CD4-positive, CD25-positive, alpha-beta regulatory T cell (primary cell): ENCODE measurements at regions not wholly inside any gene's neighbourhood (a gene's known extent, or its start where the extent isn't known, plus 50 kb on each side); places are given as distances from the start of the nearest gene placed in this dataset.

Experiments used
- ATAC-seq, 2 donors: fragments of 150-1000 bp; cut with Tn5 transposase; one replicate each; pipeline ENCODE4 v1.10.0; 2021; ENCODE audit warnings: low read depth in 2 of 2, moderate number of reproducible peaks in 2 of 2, moderate library complexity in 1 of 2
- DNase-seq, 3 donors: peaks; one replicate each; pipeline versions ENCODE4 v3.0.0 to v3.0.0-alpha.2; 2012 to 2022; ENCODE audit warnings: mixed read lengths in 1 of 3
- H3K27ac ChIP-seq: one replicate; pipeline ENCODE4 v1.7.0; 2013; ENCODE audit warnings: mild to moderate bottlenecking, low read length; ENCODE audit not compliant: insufficient read depth, poor library complexity, severe bottlenecking
- H3K27me3 ChIP-seq: one replicate; pipeline ENCODE4 v1.7.0; 2013; ENCODE audit warnings: low read length; ENCODE audit not compliant: control insufficient read depth, insufficient read depth
- H3K36me3 ChIP-seq: one replicate; pipeline ENCODE4 v1.7.0; 2013; ENCODE audit warnings: mild to moderate bottlenecking, low read length, moderate library complexity; ENCODE audit not compliant: control insufficient read depth, insufficient read depth
- H3K4me1 ChIP-seq: 2 replicates; pipeline ENCODE4 v1.7.0; 2013; ENCODE audit warnings: mild to moderate bottlenecking, low read length; ENCODE audit not compliant: insufficient read depth, control insufficient read depth, poor library complexity, severe bottlenecking
- H3K4me3 ChIP-seq: one replicate; pipeline ENCODE4 v1.7.0; 2013; ENCODE audit warnings: low read depth, mild to moderate bottlenecking, low read length, moderate library complexity
- H3K9me3 ChIP-seq, 2 experiments: 1 replicate in 1 of 2; 2 replicates in 1 of 2; pipeline ENCODE4 v1.7.0; 2013; ENCODE audit warnings: low read length in 2 of 2, mild to moderate bottlenecking in 1 of 2, moderate library complexity in 1 of 2; ENCODE audit not compliant: control insufficient read depth in 2 of 2
- H3K27ac Mint-ChIP-seq, 3 donors: one replicate each; pipeline ENCODE4 v1.8.0; 2020 to 2022; ENCODE audit warnings: mild to moderate bottlenecking in 3 of 3, mixed read lengths in 3 of 3, moderate library complexity in 2 of 3
- H3K27me3 Mint-ChIP-seq: one replicate; pipeline ENCODE4 v1.8.0; 2022; ENCODE audit warnings: mild to moderate bottlenecking, mixed read lengths
- H3K36me3 Mint-ChIP-seq: one replicate; pipeline ENCODE4 v1.8.0; 2020; ENCODE audit warnings: mixed read lengths
- H3K4me1 Mint-ChIP-seq, 4 donors: one replicate each; pipeline ENCODE4 v1.8.0; 2020 to 2022; ENCODE audit warnings: mixed read lengths in 4 of 4, mild to moderate bottlenecking in 1 of 4
- H3K4me3 Mint-ChIP-seq, 4 donors: one replicate each; pipeline ENCODE4 v1.8.0; 2020 to 2022; ENCODE audit warnings: mild to moderate bottlenecking in 4 of 4, mixed read lengths in 4 of 4, moderate library complexity in 3 of 4
- H3K9me3 Mint-ChIP-seq, 7 donors: one replicate each; pipeline ENCODE4 v1.8.0; 2020 to 2022; ENCODE audit warnings: mixed read lengths in 7 of 7, mild to moderate bottlenecking in 3 of 7, moderate library complexity in 2 of 7

GRCh38 chr5:107023732-107024131 lies 647.0 kb downstream of the EFNA5 start:
- H3K9me3 ChIP-seq = no peaks in the 10 kb centered on the region
- Mint-ChIP-seq H3K4me3 (no peak overlapping the region), H3K4me1 (no peaks in the 10 kb centered on the region), H3K27me3 (no peaks in the 10 kb centered on the region), H3K36me3 (no peaks in the 10 kb centered on the region), H3K9me3 (peaks cover 0 to 3% (median 0%) of the 10 kb centered on the region in 7 donors), H3K27ac (no peak overlapping the region)
- H3K4me3 ChIP-seq = no peak overlapping the region
- H3K4me1 ChIP-seq = no peaks in the 10 kb centered on the region
- H3K27ac ChIP-seq = no peak overlapping the region
- H3K27me3 ChIP-seq = no peaks in the 10 kb centered on the region
- DNase-seq (no peak), ATAC-seq (no peak)
- H3K36me3 ChIP-seq = no peaks in the 10 kb centered on the region

- DNase-seq = no peak
- H3K27me3 Mint-ChIP-seq = no peaks in the 10 kb centered on the region
Observed at GRCh38 chr5:107021575-107021974, 649.2 kb downstream of the EFNA5 start.

GRCh38 chr5:107020626-107021025 lies 650.1 kb downstream of the EFNA5 start:
- no peaks in the 10 kb centered on the region for H3K4me1 Mint-ChIP-seq
- H3K4me3 Mint-ChIP-seq = no peak overlapping the region
- Histone ChIP-seq H3K4me1 (no peaks in the 10 kb centered on the region), H3K4me3 (no peak overlapping the region), H3K36me3 (no peaks in the 10 kb centered on the region), H3K27me3 (no peaks in the 10 kb centered on the region), H3K27ac (no peak overlapping the region), H3K9me3 (no peaks in the 10 kb centered on the region)
- no peak overlapping the region for H3K27ac Mint-ChIP-seq
- H3K27me3 Mint-ChIP-seq = no peaks in the 10 kb centered on the region
- peaks cover 0 to 7% (median 5%) of the 10 kb centered on the region in 7 donors for H3K9me3 Mint-ChIP-seq
- DNase-seq = no peak
- no peak for ATAC-seq
- no peaks in the 10 kb centered on the region for H3K36me3 Mint-ChIP-seq

More at GRCh38 chr5:107021575-107021974, 649.2 kb downstream of the EFNA5 start:
- no peak for ATAC-seq
- Histone ChIP-seq H3K27me3 (no peaks in the 10 kb centered on the region), H3K27ac (no peak overlapping the region), H3K9me3 (no peaks in the 10 kb centered on the region), H3K4me3 (no peak overlapping the region), H3K4me1 (no peaks in the 10 kb centered on the region), H3K36me3 (no peaks in the 10 kb centered on the region)
- H3K4me3 Mint-ChIP-seq = no peak overlapping the region
- peaks cover 0 to 7% (median 5%) of the 10 kb centered on the region in 7 donors for H3K9me3 Mint-ChIP-seq
- no peak overlapping the region for H3K27ac Mint-ChIP-seq
- no peaks in the 10 kb centered on the region for H3K36me3 Mint-ChIP-seq
- H3K4me1 Mint-ChIP-seq = no peaks in the 10 kb centered on the region

GRCh38 chr5:107017616-107018015 lies 653.1 kb downstream of the EFNA5 start:
- Mint-ChIP-seq H3K36me3 (no peaks in the 10 kb centered on the region), H3K27me3 (no peaks in the 10 kb centered on the region), H3K27ac (no peak overlapping the region), H3K4me3 (no peak overlapping the region), H3K4me1 (no peaks in the 10 kb centered on the region), H3K9me3 (peaks cover 0 to 8% (median 4%) of the 10 kb centered on the region in 7 donors)
- Histone ChIP-seq H3K4me3 (no peak overlapping the region), H3K4me1 (no peaks in the 10 kb centered on the region), H3K9me3 (no peaks in the 10 kb centered on the region), H3K27me3 (no peaks in the 10 kb centered on the region), H3K36me3 (no peaks in the 10 kb centered on the region), H3K27ac (no peak overlapping the region)
- ATAC-seq (no peak), DNase-seq (no peak)

- no peaks in the 10 kb centered on the region for H3K36me3 ChIP-seq
- no peak overlapping the region for H3K27ac Mint-ChIP-seq
- no peak overlapping the region for H3K4me3 Mint-ChIP-seq
- peaks cover 0 to 10% (median 4%) of the 10 kb centered on the region in 7 donors for H3K9me3 Mint-ChIP-seq
- H3K27ac ChIP-seq = no peak overlapping the region
- DNase-seq (no peak), ATAC-seq (no peak)
- no peak overlapping the region for H3K4me3 ChIP-seq
- no peaks in the 10 kb centered on the region for H3K27me3 Mint-ChIP-seq
- H3K36me3 Mint-ChIP-seq = no peaks in the 10 kb centered on the region
- no peaks in the 10 kb centered on the region for H3K9me3 ChIP-seq
- H3K27me3 ChIP-seq = no peaks in the 10 kb centered on the region
- H3K4me1 ChIP-seq = no peaks in the 10 kb centered on the region
- no peaks in the 10 kb centered on the region for H3K4me1 Mint-ChIP-seq
Observed at GRCh38 chr5:107012371-107012770, 658.4 kb downstream of the EFNA5 start.

- Mint-ChIP-seq H3K36me3 (no peaks in the 10 kb centered on the region), H3K27me3 (no peaks in the 10 kb centered on the region), H3K4me1 (no peaks in the 10 kb centered on the region), H3K9me3 (peaks cover 0 to 10% (median 4%) of the 10 kb centered on the region in 7 donors), H3K27ac (no peak overlapping the region), H3K4me3 (no peak overlapping the region)
- no peaks in the 10 kb centered on the region for H3K4me1 ChIP-seq
- H3K27ac ChIP-seq = no peak overlapping the region
- H3K27me3 ChIP-seq = no peaks in the 10 kb centered on the region
- no peaks in the 10 kb centered on the region for H3K36me3 ChIP-seq
- H3K4me3 ChIP-seq = no peak overlapping the region
- no peaks in the 10 kb centered on the region for H3K9me3 ChIP-seq
- ATAC-seq (no peak), DNase-seq (no peak)
Observed at GRCh38 chr5:107011605-107012004, 659.1 kb downstream of the EFNA5 start.

GRCh38 chr5:107010060-107010459 lies 660.7 kb downstream of the EFNA5 start:
- peaks cover 0 to 10% (median 4%) of the 10 kb centered on the region in 7 donors for H3K9me3 Mint-ChIP-seq
- H3K4me1 ChIP-seq = no peaks in the 10 kb centered on the region
- no peak for DNase-seq
- H3K27me3 ChIP-seq = no peaks in the 10 kb centered on the region
- no peaks in the 10 kb centered on the region for H3K9me3 ChIP-seq
- H3K36me3 Mint-ChIP-seq = no peaks in the 10 kb centered on the region
- H3K4me3 ChIP-seq = no peak overlapping the region
- no peak overlapping the region for H3K4me3 Mint-ChIP-seq
- no peak overlapping the region for H3K27ac ChIP-seq
- ATAC-seq = no peak
- no peaks in the 10 kb centered on the region for H3K4me1 Mint-ChIP-seq
- H3K36me3 ChIP-seq = no peaks in the 10 kb centered on the region
- H3K27ac Mint-ChIP-seq = no peak overlapping the region
- H3K27me3 Mint-ChIP-seq = no peaks in the 10 kb centered on the region

GRCh38 chr5:107005653-107006052 lies 665.1 kb downstream of the EFNA5 start:
- H3K27ac ChIP-seq = no peak overlapping the region

More at GRCh38 chr5:107005653-107006052, 665.1 kb downstream of the EFNA5 start:
- Mint-ChIP-seq H3K9me3 (peaks cover 0 to 10% (median 0%) of the 10 kb centered on the region in 7 donors), H3K4me3 (no peak overlapping the region), H3K4me1 (no peaks in the 10 kb centered on the region), H3K36me3 (no peaks in the 10 kb centered on the region), H3K27ac (no peak overlapping the region), H3K27me3 (no peaks in the 10 kb centered on the region)
- Histone ChIP-seq H3K27me3 (no peaks in the 10 kb centered on the region), H3K9me3 (no peaks in the 10 kb centered on the region), H3K4me3 (no peak overlapping the region), H3K36me3 (no peaks in the 10 kb centered on the region), H3K4me1 (no peaks in the 10 kb centered on the region)
- no peak for DNase-seq
- ATAC-seq = no peak
